Spleen (tissue), 7 donors: ENCODE measurements at regions not wholly inside any gene's neighbourhood (a gene's known extent, or its start where the extent isn't known, plus 50 kb on each side); places are given as distances from the start of the nearest gene placed in this dataset.

ENCODE experiments used
- CTCF ChIP-seq, 11 experiments: fragments of 200-600 bp in 7 of 11; fragments of 450-650 bp in 4 of 11; sonication (generic) in 4 of 11; IDR thresholded peaks in 8 of 11; conservative IDR thresholded peaks in 3 of 11; 1 replicate in 7 of 11; 2 replicates in 4 of 11; pipeline versions ENCODE4 v1.4.0 to v1.8.0; 2016 to 2021; ENCODE audit warnings: antibody characterized with exemption in 11 of 11, inconsistent platforms in 4 of 11, mild to moderate bottlenecking in 1 of 11
- POLR2A ChIP-seq, 3 donors: fragments of 450-650 bp; IDR thresholded peaks; one replicate each; pipeline ENCODE4 v1.5.1; 2017; ENCODE audit warnings: antibody characterized with exemption in 3 of 3, mild to moderate bottlenecking in 1 of 3
- POLR2AphosphoS5 ChIP-seq, 3 donors: sonication (generic); formaldehyde crosslinking; IDR thresholded peaks; one replicate each; pipeline ENCODE4 v1.5.1; 2017; ENCODE audit warnings: antibody characterized with exemption in 3 of 3
- donor health status: DM: no; HTN: no; CAD: no; lungs with moderate emphysema.
- donor health status: DM: no; HTN: no; CAD: no.
- donor health status: DM: no; HTN: no; CAD: no.

GRCh38 chr9:1617419-1617818 lies 397.7 kb upstream of the SMARCA2 start:
- TF ChIP-seq CTCF (IDR thresholded peaks at IDR 0.05 in 8 of 11, conservative IDR thresholded peaks at IDR 0.05 in 3 of 11): no peak
- TF ChIP-seq POLR2AphosphoS5 (IDR thresholded peaks at IDR 0.05): no peak
- no peak for TF ChIP-seq POLR2A (IDR thresholded peaks at IDR 0.05)
